Psoas muscle (tissue), 7 donors: ENCODE measurements at regions not wholly inside any gene's neighbourhood (a gene's known extent, or its start where the extent isn't known, plus 50 kb on each side); places are given as distances from the start of the nearest gene placed in this dataset.

Experiments
- ATAC-seq, 4 donors: fragments of 200-7000 bp; cut with Tn5 transposase; one replicate each; pipeline ENCODE4 v1.9.1; 2020; ENCODE audit warnings: moderate library complexity in 3 of 4, mild to moderate bottlenecking in 2 of 4
- DNase-seq, 2 donors: peaks; one replicate each; pipeline ENCODE4 v3.0.0-alpha.2; 2020
- H3K27ac ChIP-seq: fragments of 200-600 bp; one replicate; pipeline ENCODE4 v1.8.0; 2022
- H3K27me3 ChIP-seq, 3 donors: fragments of 200-600 bp in 1 of 3; one replicate each; pipeline versions ENCODE4 v1.6.1 to v1.8.0; 2013 to 2022; ENCODE audit warnings: low read length in 2 of 3, mild to moderate bottlenecking in 2 of 3, moderate library complexity in 1 of 3; ENCODE audit not compliant: insufficient read depth in 3 of 3
- H3K36me3 ChIP-seq, 2 donors: fragments of 200-600 bp in 1 of 2; one replicate each; pipeline versions ENCODE4 v1.6.1 to v1.8.0; 2013 to 2022; ENCODE audit warnings: low read depth in 1 of 2, mild to moderate bottlenecking in 1 of 2, moderate library complexity in 1 of 2; ENCODE audit not compliant: insufficient read depth in 1 of 2
- H3K4me1 ChIP-seq: fragments of 200-600 bp; one replicate; pipeline ENCODE4 v1.8.0; 2022
- H3K4me3 ChIP-seq: fragments of 200-600 bp; one replicate; pipeline ENCODE4 v1.8.0; 2022; ENCODE audit warnings: mild to moderate bottlenecking
- H3K9me3 ChIP-seq: fragments of 200-600 bp; one replicate; pipeline ENCODE4 v1.8.0; 2022
- CTCF ChIP-seq: fragments of 200-600 bp; IDR thresholded peaks from one replicate; pipeline ENCODE4 v1.8.0; 2022; ENCODE audit warnings: antibody characterized with exemption
- WGBS, 3 donors: extraction: QIAGEN DNeasy Blood & Tissue Kit; methylation state at CpG; one replicate each; pipeline versions ENCODE4 v1.1.6 to v1.1.7; 2013; 5-methylcytosine and 5-hydroxymethylcytosine counted together
- intact Hi-C, 2 donors: fragments of 100-400 bp; cut with DNase I; formaldehyde crosslinking; loops; one replicate each; pipeline versions ENCODE4 v1.11.0 to v1.14.2; 2022
- donor health status: healthy with polysubstance abuse.
- donor health status: DM: no; HTN: no; CAD: no; lungs with moderate emphysema.
- donor health status: Bipolar disorder and iron deficiency.
- donor health status: healthy.
- donor health status: DM: yes; HTN: yes; CAD: no.
- donor health status: DM: no; HTN: no; CAD: no.
- donor health status: DM: yes; HTN: yes; CAD: no.

GRCh38 chr12:124655698-124656516, 88.5 kb upstream of the NCOR2 start:
- Histone ChIP-seq H3K9me3 (no peaks in the 10 kb centered on the region), H3K36me3 (no peaks in the 10 kb centered on the region)

GRCh38 chr12:124655048-124655697, 87.8 kb upstream of the NCOR2 start:
- peak overlapping the region; percentile 67 for H3K27ac ChIP-seq
- no peaks in the 10 kb centered on the region for H3K27me3 ChIP-seq
- H3K4me1 ChIP-seq, result peaks cover 22% of the 10 kb centered on the region
- no peaks in the 10 kb centered on the region for H3K9me3 ChIP-seq
- DNase-seq, result peak; percentile 72 to 81
- TF ChIP-seq CTCF, result no peak
- H3K4me3 ChIP-seq, result peak overlapping the region; percentile 54
- WGBS, 3 donors, result 1 to 6% (median 3%) methylated on average over 18 of the region's 18 CpGs
- no peaks in the 10 kb centered on the region for H3K36me3 ChIP-seq
- intact Hi-C loops, result no loop called here
- ATAC-seq, result peak; percentile 62 to 80 (median 73)

More at GRCh38 chr12:124655698-124656516, 88.5 kb upstream of the NCOR2 start:
- Histone ChIP-seq H3K27ac (peak overlapping the region; percentile 67), H3K4me3 (peak overlapping the region; percentile 54), H3K4me1 (peaks cover 22% of the 10 kb centered on the region), H3K27me3 (no peaks in the 10 kb centered on the region)
- TF ChIP-seq CTCF, result no peak
- DNase-seq (peak; percentile 80 to 87), ATAC-seq (peak; percentile 53 to 62 (median 58))
- WGBS, 3 donors, result 27 to 33% (median 28%) methylated on average over 20 of the region's 20 CpGs
- intact Hi-C loops, result no loop called here

GRCh38 chr12:124654666-124655047, 87.2 kb upstream of the NCOR2 start:
- intact Hi-C loops, result loop anchor here in 1 of 2 donors (5.0 kb wide), 1 partner anchor 87 kb away; the partner anchor contains the start of gene NCOR2
- Histone ChIP-seq H3K4me1 (peaks cover 22% of the 10 kb centered on the region), H3K27me3 (no peaks in the 10 kb centered on the region), H3K4me3 (peak overlapping the region; percentile 54), H3K36me3 (no peaks in the 10 kb centered on the region), H3K27ac (peak overlapping the region; percentile 67), H3K9me3 (no peaks in the 10 kb centered on the region)
- DNase-seq, result no peak
- WGBS, 3 donors, result 18 to 30% (median 22%) methylated on average over 13 of the region's 13 CpGs
- peak in 3 of 4 donors; percentile 3 to 21 (median 5) for ATAC-seq
- no peak for TF ChIP-seq CTCF

- WGBS, 3 donors, result 51 to 60% (median 59%) methylated on average over 19 of the region's 19 CpGs
- Histone ChIP-seq H3K4me3 (no peak overlapping the region), H3K36me3 (no peaks in the 10 kb centered on the region), H3K9me3 (peaks cover 8% of the 10 kb centered on the region), H3K27me3 (no peaks in the 10 kb centered on the region), H3K4me1 (peaks cover 22% of the 10 kb centered on the region), H3K27ac (peak overlapping the region; percentile 32)
- no peak for TF ChIP-seq CTCF
- peak; percentile 52 to 70 for DNase-seq
- ATAC-seq, result no peak
- intact Hi-C loops, result loop anchor here in 1 of 2 donors (5.0 kb wide), 1 partner anchor 86 kb away; the partner anchor contains the start of gene NCOR2
Observed at GRCh38 chr12:124653169-124653931, 85.9 kb upstream of the NCOR2 start.
